ENCODE measurements at regions not wholly inside any gene's neighbourhood (a gene's known extent, or its start where the extent isn't known, plus 50 kb on each side); places are given as distances from the start of the nearest gene placed in this dataset.

DNA sequence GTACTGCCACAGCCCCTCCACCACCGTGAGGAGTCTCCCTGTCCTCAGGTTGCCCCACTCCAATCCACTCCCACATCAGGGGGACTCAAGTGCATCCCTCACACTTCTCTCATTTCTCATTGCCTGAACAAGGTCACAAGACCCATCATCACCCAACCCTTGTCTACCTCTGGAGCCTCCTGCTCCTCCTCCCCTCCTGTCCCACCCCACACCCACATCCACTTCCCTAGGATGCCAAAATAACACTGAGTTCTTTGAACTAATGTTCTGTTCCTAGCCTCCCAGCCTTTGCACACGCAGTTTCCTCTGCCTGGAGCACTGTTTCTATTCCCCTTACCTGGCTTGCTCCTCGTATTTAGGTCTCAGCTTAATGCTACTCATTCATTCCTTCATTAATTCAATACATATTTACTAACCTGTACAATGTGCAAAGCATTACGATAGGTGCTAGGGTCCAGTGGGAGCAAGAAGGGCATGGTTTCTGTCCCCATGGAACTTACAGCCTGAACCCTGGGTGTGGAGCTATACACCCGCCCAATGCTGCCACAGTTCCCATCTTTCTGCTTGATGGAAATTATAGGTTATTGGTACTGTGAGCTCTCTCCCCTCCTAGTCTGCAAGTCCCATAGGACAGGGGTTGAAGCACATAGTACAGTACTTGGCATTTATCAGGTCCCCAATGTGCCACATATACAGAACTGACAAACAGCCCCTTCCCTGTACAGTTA is 96.1 kb upstream of the GRIK3 start:
- TF ChIP-seq YY1 (IDR thresholded peaks at IDR 0.05; ENCODE audit: insufficient read depth, insufficient read length), result no peak
- TF ChIP-seq ZNF274 (IDR thresholded peaks at IDR 0.05; ENCODE audit: low read depth, low read length), result no peak
- no peak for TF ChIP-seq SUZ12 (IDR thresholded peaks at IDR 0.05; ENCODE audit: extremely low read depth, insufficient read depth, insufficient read length)
